GM19239 (cell line): ENCODE measurements at regions not wholly inside any gene's neighbourhood (a gene's known extent, or its start where the extent isn't known, plus 50 kb on each side); places are given as distances from the start of the nearest gene placed in this dataset.

ENCODE experiments used
- DNase-seq: peaks from one replicate; pipeline ENCODE4 v3.0.0; 2011; ENCODE audit warnings: low spot score; ENCODE audit not compliant: insufficient read length
- FAIRE-seq: peaks from 2 replicates; lab custom pipeline; 2011; peaks lifted over from hg19 to GRCh38; lab: Jason Lieb, UNC

DNA sequence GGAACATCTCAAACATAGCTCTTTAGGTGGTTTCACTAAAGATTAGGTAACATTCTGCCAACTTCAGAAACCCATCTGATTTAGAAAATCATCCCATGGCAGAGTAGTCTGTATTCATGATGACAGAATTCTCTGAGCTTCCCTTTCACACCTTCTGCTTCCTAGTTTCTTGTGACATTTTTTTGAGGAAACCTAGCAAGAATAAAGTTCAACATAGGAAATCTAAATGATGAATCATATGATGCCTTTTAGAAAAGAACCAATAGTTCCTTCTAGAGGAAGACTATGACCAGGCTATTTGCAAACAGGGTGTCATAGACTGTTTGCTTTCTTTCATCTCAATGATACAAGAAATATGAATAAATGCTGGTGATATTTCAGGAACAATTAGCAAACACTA, 49.8 kb upstream of the CAMK2D start:
- peak; percentile 85 for FAIRE-seq
- DNase-seq, result no peak
